ENCODE measurements at regions not wholly inside any gene's neighbourhood (a gene's known extent, or its start where the extent isn't known, plus 50 kb on each side); places are given as distances from the start of the nearest gene placed in this dataset.
"Not testable (repeated sequence)": the region's sequence is repeated elsewhere in the genome, so short reads cannot be mapped to it uniquely, and the experiment has no call there.

DNA sequence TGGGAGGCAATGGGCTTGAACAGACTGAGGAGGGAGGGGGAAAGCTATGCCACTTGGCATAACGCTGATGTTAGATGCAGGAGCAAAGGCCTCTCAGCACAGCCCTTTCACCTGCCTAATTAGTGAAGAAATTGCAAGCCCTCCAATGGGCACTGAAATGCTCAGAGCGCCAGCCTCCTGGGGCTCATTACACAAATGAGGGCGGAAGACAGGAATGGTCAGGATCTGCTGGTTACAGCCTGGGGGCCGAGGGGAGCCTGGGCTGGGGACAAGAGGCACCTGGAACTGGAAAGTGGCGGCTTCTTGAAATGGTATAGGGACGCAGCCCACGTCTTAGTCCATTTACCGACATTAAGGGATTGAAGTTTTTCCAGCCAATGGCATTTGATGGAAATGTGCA is 50.2 kb upstream of the PLET1 start:
- no peak for DNase-seq (ENCODE audit: low read depth in 2 of 2)

DNA sequence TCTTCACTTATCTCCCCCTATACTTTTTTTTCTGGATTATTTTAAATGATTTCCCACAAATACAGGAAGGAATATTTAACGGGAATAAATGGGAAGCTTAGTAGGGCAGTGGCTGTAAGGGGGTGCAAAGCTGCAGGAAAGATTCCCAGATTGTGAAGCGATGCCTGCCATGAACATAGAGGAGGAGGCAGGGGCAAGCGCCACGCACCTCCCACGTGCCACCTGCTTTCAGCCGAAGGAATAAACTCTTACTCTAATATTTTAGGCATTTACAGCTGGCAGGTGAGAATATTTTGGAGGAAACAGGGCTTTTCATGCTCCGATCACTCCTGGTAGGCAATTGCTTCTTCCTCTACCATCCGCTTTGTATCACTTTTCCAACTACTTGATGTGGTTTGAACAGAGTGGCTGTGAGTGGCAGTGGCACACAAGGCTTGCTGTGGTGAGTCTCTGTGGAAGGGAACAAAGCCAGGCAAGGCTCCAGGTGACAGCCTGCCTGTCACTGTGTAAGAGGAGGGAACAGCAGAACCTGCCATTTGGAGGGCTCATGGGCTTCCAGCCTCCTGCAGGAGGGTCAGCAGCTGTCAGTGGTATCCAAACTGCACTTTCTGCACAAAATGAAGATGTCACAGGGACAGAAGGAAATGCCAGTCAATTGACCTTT is 54.5 kb upstream of the PLET1 start:
- no peak for DNase-seq (ENCODE audit: low read depth in 2 of 2)

DNA sequence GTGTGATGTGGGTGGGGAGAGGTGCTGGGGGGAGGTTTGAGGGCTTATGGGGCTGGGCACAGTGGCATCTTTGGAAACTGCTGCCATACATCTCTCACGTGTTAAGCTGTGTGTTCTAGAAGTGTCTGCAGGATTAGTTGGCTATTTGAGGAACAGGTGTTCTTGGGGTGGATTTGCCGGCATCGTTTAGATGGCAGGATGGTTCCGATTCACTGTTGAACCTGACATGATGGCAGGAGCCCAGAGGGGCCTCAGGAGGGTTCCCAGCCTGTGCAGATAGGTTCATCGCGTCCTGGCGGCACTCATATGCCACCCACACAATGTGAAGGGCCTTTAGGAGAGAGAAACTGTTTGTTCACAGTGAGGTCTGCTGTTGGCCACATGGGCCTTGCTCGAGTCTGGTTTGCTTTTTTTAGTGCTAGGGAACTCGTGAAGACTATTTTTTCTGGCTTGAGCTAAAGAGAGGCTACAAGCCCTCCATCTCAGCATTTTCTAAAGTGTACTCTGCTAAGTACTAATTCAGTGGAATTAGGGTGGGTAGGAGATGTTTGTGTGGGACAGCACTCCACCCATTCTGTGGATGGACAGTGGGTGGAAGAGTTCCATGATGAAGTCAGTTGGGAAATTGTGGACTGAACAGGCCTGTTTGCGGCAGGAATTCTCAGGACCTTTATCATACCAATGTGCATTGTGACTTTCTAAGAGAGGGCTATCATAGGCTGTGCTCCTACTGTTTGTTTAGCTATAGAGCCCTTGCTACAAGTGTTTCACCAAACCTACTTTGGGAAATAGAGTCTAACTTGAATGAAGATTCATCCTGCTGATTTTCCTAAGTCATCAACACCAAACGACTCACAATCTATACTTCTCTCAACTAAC is 55.4 kb upstream of the PLET1 start:
- no peak for DNase-seq (ENCODE audit: low read depth in 2 of 2)

- DNase-seq (ENCODE audit: low read depth in 2 of 2), result no peak
Measured at GRCh38 chr11:112316971-112317370, 56.3 kb upstream of the PLET1 start.

- DNase-seq (ENCODE audit: low read depth in 2 of 2), result no peak
Measured at GRCh38 chr11:112318184-112318591, 57.5 kb upstream of the PLET1 start.

DNA sequence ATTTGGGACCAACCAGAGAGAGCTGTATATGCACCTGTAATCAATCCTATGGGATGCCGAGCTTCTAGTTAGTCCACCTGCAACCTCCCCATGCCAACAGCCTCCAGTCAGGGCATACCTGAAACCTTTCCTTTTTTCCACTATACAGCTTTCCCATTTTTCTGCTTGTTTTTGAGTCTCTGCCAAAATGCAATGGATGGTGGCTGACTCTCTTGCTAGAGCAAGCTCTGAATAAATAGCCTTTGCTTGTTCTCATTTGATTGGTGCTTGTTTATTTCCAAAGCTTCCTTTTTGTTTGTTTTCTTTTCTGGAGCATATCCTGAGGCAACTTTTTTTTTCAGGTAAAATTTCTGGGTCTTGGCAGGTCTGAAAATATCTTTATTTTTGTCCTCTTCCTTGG is 58.0 kb upstream of the PLET1 start:
- DNase-seq (ENCODE audit: low read depth in 2 of 2), result no peak

DNA sequence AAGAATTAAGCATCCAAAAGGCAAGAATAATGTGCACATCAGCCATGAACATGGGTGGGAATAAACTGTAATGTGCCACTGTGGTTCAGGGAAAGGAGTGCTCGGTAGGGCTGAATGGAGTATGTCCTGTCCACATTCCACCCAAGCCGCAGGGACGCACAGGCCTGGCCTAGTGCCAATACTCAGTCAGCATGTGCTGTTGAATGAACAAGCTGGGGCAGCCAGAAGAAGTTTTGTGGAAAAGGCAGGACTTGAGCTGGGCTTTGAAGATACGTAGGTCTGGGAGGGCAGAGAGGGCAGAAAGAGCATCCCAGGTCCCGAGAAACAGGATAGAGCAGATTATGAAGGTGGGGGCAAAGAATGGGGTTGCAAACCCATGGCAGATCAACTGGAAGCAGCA is 60.0 kb upstream of the PLET1 start:
- no peak for DNase-seq (ENCODE audit: low read depth in 2 of 2)

DNA sequence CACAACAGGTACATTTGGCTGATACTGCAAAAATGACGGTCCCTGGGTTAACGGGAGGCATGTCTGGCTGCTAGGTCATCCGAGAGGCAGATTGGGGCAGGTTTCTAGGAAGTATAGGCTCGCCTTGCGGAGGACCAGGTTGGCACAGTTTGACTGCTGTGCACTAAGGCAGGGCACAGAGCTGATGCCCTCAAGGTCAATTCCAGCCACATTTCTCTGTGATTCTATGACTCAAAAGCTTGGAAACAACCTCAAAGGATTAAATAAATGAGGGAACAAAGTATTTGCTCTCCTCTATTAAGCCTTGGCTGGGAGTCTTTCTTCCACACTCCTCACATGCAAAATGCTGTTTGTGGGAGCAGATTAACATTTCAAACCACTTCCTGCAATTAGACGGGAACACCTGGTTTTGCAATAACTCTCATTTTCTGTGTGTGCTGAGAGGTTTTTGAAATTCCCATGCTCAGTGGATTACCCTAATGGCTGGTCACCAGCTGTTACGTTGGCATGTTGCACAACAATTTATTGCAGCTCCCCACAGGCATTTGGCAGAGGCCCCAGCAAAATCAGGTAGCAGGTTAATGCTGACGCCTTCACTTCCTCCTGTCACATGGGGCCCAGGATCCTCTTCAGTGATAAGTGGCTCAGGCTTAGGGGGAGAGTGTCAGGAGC is 61.0 kb upstream of the PLET1 start:
- DNase-seq (ENCODE audit: low read depth in 2 of 2), result no peak

- DNase-seq (ENCODE audit: low read depth in 2 of 2), result no peak
Measured at GRCh38 chr11:112322173-112322790, 61.6 kb upstream of the PLET1 start.

- no peak for DNase-seq (ENCODE audit: low read depth in 2 of 2)
Measured at GRCh38 chr11:112334381-112334780, 73.7 kb upstream of the PLET1 start.

DNA sequence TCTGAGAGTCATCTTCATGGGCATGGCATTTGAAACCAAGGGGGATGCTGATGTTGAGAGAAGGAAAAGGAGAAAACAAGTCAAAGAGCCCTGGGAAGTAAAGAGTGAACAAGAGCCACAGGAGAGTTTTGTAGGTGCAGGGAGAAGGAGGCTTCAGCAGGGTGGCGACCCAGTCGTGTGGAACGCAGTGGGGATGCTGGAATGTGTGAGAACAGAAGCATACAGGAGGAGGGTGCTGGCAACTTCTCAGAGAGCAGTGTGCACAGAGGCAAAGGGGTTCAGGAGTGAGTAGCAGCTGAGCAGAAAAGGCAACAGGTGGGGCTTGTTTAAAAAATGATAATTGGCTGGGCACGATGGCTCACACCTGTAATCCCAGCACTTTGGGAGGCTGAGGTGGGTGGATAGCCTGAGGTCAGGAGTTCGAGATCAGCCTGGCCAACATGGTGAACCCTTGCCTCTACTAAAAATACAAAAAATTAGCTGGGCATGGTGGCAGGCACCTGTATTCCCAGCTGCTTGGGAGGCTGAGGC is 75.8 kb upstream of the PLET1 start:
- DNase-seq (ENCODE audit: low read depth in 2 of 2), result no peak

GRCh38 chr11:112339566-112339965 is 78.9 kb upstream of the PLET1 start:
- no peak for DNase-seq (ENCODE audit: low read depth in 2 of 2)

DNA sequence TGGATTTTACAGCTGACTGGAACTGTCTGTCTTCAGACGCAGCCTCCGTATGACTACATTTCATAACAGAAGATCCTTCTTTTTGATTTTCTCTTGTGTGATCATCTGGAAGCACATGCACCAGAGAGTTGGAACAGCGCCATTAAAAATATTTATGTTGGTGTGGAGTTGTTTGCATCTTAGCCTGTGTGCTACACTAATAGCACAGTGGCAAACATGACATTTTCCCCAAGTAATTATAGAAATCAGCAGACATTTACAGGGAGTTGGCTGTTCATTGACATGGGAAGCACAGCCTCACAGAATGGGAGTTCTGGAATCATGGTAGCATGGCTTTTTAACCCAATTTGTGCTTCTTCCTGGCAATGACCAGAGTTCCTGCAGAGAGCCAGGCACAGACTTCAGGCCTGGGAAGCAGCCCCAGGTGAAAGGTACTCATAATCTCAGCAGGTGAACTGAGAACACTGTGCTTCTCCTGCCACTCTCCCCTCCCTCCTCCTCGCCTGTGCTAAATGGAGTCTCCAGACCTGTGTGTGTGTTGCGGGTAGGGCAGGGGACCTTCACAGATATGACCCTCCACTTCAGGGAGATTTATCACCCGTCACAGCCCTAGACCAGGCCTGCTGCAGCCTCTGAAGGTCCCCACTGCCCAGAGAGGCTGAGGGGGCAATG is 82.8 kb upstream of the PLET1 start:
- DNase-seq (ENCODE audit: low read depth in 2 of 2), result no peak

- no peak for DNase-seq (ENCODE audit: low read depth in 2 of 2)
Measured at GRCh38 chr11:112344040-112344413, 83.4 kb upstream of the PLET1 start.

- DNase-seq (ENCODE audit: low read depth in 2 of 2), result no peak
Measured at GRCh38 chr11:112345166-112345565, 84.5 kb upstream of the PLET1 start.

DNA sequence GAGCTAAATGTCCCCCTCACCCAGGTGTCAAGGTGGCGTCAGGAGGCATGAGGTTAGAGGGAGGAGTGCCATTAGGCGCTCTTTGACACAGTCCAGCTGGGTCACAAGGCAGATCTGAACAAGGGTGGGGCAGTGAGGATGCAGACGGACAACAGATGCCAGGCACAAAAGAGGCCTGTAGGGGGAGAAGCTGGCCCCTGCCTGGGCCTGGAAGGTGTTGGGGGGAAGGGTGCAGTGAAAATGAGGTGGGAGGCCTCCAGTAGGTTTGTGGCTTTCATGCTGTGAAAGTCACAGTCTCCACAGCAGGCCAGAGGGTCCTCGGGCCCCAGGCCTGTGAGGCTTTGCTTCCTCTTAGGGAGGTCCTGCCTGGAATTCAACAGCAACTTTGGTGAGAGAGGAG is 85.0 kb upstream of the PLET1 start:
- no peak for DNase-seq (ENCODE audit: low read depth in 2 of 2)

DNA sequence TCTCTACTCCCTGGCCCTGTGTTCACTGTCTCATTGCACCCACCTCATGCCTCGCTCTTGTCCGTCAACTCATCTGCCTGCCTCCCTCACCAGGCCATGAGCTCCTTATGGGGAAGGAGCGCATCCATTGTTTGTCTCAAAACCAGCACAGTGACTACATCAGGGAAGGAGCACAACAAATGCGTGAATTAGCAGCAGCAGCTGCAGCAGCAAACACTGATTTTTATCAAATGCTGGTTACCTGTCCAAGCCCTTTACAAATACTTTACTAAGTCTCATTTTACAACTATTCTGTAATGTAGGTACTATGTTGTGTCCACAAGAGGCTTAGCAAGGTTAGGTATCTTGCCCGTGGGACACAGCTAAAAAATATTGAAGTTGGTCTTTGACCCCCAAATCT is 85.9 kb upstream of the PLET1 start:
- DNase-seq (ENCODE audit: low read depth in 2 of 2), result no peak

GRCh38 chr11:112348480-112349029 is 87.9 kb upstream of the PLET1 start:
- DNase-seq (ENCODE audit: low read depth in 2 of 2), result no peak

DNA sequence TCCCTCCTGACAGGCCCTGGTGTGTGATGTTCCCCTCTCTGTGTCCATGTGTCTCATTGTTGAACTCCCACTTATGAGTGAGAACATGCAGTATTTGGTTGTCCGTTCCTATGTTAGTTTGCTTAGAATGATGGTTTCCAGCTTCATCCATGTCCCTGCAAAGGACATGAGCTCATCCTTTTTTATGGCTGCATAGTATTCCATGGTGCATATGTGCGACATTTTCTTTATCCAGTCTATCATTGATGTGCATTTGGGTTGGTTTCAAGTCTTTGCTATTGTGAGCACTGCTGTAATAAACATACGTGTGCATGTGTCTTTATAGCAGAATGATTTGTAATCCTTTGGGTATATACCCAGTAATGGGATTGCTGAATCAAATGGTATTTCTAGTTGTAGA is 90.8 kb upstream of the PLET1 start:
- DNase-seq (ENCODE audit: low read depth in 2 of 2), result not testable (repeated sequence)

DNA sequence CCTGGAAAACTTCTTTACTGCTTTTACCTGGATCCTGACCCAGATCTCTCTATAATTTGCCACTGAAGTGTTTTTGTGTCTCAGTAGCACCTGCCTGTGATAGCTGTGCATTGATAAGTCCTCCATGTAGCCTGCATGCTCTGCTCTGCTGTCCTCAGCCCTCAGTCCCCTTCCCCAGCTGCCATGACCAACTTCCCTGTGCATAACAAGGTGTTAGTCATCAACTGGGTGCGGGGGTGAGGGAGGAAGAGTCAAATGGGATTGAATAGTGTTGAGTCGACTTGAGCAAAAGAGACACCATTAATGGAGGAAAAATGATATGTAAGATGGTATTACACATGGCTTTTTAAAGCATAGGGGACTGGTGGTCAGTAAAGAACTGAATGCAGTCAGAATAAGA is 92.2 kb upstream of the PLET1 start:
- DNase-seq (ENCODE audit: low read depth in 2 of 2), result no peak

DNA sequence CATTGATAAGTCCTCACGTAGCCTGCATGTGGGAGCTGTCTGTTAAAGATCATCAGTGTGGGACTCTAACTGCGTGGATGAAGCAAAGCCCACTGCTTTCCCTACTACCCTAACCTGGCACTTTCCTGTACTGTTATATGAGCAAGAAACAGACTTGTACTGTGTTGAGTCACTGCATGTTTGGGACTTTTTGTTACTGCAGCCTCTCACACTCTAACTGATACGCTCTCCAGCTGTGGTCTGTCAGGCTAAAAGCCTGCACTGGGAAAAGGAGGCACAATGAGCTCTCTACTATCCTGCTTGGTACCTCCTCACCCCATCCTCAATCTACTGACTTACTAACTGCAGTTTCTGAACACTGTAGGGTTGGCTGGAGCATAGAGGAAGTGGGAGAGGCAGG is 93.7 kb upstream of the PLET1 start:
- DNase-seq (ENCODE audit: low read depth in 2 of 2), result no peak
